Occipital lobe (tissue), 1 donor: ENCODE measurements at regions not wholly inside any gene's neighbourhood (a gene's known extent, or its start where the extent isn't known, plus 50 kb on each side); places are given as distances from the start of the nearest gene placed in this dataset.

ENCODE experiments used
- DNase-seq: peaks from one replicate; lab custom pipeline; 2025; lab: John Stamatoyannopoulos, UW

DNA sequence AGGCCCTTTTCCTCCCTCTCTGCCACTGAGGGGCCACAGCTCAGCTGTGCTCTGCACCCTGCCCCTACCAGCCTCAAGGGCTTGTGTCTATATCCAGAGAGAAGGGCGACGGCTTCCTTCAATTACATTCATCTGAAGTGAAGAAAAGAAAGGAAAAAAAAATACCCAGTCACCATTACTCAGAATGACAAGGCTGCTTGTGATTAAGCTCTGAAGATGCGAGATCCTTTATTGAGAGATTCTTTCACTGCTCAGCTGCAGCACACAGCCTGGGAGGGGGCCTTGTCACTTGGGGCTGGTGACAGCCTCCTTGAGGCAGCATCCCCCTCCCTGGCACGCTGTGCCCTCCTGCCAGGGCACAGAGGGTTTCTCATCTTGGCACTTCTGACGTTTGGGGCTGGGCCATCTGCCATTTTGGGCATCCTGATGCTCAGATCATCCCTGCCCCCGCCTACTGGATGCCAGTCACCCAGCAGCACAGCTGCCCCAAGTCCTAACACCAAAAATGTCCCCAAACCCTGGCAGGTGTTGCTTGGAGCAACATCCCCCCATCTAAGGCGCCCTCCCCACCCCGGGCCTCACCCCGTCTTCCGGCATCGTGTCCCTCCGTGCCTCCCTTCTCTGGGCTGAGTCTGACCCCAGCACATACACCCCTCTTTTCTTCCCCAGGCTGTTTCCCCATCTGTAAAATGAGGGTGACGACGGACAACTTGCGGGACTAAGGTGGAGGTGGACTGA, 1394.7 kb downstream of the BRD1 start:
- no peak for DNase-seq

GRCh38 chr22:48431536-48432315, 1395.9 kb downstream of the BRD1 start:
- DNase-seq = no peak

DNA sequence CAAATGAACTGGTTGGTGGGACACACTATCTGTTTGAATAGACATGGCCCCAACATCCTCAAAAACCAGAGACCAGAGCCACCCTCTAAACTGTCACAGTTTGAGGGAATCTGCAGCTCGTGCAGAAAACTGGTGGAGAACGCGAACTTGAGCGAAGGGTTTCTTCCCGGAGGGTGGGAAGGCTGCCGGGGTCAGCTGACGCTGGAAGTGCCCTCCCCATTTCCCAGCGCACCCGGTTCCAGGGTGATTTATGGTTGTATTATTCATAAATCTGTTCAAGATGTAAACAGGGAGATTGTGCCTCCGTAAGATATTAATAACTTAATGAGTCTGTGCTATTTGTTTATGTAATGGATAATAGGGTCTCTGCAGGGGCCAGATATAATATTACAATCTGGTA, 1396.7 kb downstream of the BRD1 start:
- DNase-seq = no peak

DNA sequence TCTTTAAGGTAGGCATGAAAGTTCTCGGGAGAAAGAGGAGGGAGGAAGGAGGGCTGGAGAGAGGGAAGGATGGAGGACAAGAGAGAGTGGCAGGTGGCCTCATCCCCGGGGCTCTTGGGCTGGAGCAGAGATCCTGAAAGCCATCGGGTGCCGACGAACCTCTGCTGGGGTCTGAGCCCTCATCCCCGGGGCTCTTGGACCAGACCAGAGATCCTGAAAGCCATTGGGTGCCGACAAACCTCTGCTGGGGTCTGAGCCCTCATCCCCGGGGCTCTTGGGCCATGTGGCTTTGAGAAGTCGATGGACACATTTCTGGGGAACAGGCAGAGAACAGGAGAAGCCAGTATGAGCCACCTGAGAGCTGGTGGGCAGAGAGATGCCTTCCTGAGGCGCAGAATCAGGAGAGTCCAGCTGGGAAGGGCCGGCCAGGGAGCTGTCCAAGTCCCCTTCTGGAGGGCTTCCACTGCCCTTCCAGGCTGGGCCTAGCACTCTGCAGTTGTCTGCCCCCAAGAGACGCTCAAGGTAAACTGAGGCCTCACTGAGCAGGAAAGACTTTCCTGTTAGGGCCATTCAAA, 1398.1 kb downstream of the BRD1 start:
- DNase-seq = no peak

DNA sequence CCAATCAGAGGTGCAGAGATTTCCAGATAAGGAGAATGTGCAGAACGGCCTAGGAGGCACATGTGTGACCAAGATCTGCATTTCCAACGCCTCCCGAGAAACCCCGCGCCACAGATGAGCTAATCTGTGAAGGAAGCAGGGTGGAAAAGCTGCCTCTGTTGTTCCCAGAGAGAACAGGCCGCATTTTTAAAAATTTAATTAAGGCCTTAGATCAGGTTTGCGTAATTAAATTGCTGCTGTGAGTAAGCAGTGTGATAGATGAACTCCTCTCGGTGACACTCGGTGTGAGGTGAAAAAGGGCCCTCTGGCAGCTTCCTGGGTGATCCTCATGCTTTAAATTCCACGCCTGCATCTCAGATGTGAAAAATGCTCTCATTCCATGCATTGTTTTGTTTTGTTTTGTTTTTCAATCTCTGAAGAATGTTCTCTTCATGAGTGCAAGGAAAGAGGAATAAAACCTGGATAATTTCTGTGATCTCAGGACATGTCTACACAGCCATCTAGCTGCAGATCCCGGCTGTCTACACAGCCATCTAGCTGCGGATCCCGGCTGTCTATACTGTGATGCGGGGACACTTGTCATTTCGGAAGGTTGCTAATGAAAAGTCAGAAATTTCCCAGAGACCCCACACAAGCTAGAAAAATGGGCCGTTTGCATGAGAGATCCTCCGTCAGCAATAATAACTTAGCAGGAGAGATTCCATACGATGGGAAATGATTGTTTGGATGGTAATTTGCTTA, 1398.9 kb downstream of the BRD1 start:
- no peak for DNase-seq

- no peak for DNase-seq
These were observed 1399.9 kb downstream of the BRD1 start for GRCh38 chr22:48427731-48428211.

- no peak for DNase-seq
These were observed 1401.0 kb downstream of the BRD1 start for GRCh38 chr22:48426466-48427380.

DNA sequence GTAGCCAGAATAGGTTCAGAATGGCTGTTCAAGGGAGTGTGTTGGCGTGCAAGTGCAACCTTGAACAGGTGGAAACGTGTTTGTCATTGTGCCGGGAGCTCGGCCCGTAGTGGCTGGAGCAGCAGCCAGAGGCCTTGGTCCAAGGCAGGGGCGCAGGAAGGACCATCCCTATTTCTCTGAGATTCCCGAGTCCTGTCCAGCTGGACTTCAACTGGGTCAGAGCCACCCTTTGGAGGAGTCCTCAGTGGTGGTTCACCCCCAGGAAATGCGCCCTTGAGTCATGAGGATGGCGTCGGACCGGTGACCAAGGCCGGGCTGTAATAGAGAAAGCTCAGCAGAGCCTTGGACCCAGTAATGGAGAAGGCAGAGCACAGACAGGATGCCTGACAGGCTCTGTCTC, 1402.0 kb downstream of the BRD1 start:
- DNase-seq = no peak

- no peak for DNase-seq
These were observed 1402.6 kb downstream of the BRD1 start for GRCh38 chr22:48425091-48425506.

DNA sequence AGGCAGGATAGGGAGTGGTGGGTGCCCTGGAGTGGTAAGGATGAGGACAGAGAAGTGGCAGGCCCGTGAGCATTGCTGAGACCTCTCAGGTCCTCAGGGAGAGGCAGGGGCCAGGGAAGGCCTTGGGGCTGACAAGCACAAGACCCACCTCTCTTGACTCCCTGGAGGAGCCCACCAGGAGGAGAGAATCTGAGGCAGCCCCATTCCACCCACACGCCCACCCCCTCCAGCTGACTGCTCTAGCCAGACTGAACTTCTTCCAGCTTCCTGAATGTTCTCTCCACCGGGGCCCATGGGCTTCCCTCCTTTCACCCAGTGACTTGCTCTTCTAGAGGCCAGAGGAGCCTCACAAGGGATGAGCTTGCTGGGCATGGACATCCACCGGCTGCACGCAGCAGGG, 1403.0 kb downstream of the BRD1 start:
- no peak for DNase-seq

GRCh38 chr22:48424201-48424627, 1403.5 kb downstream of the BRD1 start:
- no peak for DNase-seq

DNA sequence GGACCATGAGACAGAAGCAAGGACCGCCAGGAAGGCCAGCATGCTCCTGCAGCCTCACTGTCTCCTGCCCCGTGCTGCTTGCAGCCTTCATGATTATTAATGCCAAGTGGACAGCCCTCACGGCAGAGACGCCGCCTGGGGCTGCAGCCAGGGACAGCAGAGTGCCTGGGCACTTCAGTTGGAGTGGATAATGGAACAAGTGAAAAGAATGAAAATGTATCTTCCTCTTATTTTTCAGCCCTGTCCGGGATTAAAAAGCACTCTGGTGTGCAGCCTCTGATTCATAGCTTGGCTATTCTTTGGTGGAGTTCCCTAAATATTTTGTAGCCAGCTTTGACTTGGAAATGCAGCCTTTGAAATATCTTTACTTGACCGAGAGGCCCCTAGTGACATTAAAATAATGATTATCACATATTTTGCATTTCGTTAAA, 1404.2 kb downstream of the BRD1 start:
- no peak for DNase-seq

GRCh38 chr22:48422900-48423480, 1404.7 kb downstream of the BRD1 start:
- no peak for DNase-seq

DNA sequence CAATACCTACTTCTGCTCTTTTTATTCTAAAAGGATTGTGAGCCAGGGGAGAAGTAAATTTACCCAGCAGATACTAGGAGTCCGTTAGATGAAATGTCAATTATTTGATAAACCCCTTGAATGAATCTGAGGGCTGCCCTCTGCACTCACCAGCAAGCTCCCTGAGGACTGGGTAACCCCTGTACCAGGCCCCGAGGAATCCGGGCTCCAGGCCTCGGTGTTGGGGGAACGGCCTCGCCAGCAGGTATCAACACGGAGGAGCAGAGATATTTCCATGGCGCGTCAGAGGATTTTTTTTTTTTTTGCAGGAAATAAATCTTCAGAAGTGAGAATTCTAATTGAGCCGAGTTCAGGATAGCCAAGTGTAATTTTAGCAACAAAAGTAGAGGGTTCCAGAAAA, 1408.8 kb downstream of the BRD1 start:
- no peak for DNase-seq

DNA sequence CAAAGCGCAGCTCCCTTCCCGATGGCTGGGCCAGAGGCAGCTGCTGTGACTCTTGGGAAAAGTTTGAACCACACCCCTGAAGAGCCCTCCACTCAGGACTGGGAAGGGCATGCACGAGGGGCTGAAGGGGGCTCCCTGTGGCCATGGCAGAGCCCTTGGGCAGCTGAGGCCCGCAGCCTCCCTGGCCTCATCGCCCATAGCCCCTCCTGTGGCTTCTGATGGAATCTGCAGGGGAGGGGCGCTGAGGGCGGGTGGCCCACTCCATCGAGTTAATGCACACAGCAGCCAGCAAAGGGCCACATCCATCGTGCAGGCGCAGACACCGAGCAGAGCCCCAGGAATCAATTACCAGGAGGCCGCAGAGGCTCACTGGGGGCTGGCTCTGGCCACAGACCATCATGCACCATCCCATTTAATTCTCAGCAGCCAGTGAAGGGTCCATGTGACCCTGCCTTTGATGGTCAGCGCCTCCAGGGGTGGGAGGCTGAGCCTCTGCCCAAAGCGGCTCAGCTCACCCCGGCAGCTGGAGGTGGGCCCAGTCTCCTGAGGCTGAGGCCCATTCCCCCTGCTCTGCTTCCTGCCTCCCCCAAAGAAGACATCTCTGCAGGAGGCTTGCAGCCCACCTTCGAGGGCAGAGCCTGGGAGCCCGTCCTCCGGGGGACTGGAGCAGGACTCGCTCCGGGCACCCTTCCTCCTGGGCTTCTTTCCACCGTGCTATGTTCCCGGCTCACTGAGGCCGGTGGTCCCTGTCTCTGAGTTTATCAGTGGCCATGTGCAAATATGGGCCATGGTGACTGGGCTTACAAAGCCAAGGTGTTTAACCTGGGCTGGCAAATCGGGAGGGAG, 1410.2 kb downstream of the BRD1 start:
- no peak for DNase-seq

DNA sequence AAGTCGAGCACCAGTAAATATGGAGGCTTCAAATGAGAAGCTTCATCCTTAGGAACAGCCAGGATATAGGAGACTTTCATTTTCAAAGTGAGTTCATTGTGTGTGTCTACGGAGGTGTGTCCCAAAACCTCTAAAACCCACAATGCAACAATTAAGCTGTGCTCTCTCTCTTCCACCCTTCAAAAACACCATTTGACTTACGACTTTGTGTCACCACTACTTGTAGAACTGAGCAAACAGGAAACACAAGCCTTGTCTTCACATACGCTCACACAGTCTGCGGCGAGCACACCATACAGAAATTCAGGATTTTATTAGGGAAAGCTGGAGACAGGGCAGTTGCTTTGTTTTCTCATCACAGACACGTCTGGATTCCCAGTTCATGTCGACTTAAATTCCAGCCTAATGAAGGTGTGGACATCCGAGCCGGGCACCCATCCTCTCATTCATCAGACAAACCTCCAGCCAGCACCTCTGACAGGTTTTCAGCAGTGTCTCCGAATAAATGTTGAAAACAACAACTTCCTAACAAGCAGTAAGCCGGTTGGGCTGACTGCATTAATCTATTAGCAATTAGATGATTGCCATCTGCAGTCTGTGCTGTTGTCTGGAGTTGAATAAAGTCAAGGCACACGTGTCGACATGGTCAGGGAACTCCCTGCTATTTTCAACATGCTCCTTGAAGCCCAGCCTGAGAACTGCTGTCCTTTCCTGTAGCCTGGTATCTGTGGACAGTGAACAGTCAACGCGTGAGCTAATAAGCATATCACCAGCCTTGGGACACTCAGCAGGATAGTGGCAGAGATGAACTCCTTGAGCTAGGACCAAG, 1411.1 kb downstream of the BRD1 start:
- DNase-seq = no peak

DNA sequence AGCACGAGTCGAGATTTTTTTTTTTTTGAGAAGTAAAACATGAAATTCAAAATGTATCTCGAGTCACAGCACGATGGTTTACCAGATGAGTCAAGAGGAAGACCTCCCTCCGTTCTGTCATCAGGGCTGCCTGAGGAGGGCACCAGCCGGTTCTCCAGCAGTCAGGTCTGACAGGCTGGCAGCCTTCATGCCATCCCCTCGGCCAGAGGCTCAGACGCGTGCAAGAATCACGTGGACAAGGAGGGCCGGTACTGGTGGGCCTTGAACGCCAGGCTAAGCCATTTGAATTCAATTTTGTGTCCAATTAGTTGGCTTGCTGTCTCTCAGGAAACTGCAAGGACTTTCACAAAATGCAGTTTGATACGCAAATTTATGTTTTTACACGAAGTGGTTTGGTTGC, 1412.2 kb downstream of the BRD1 start:
- DNase-seq = no peak

- no peak for DNase-seq
These were observed 1413.0 kb downstream of the BRD1 start for GRCh38 chr22:48414651-48415050.
